Putamen (tissue), 1 donor: ENCODE measurements at regions not wholly inside any gene's neighbourhood (a gene's known extent, or its start where the extent isn't known, plus 50 kb on each side); places are given as distances from the start of the nearest gene placed in this dataset.

Experiments
- DNase-seq: peaks from one replicate; pipeline ENCODE4 v3.0.0-alpha.2; 2016; ENCODE audit warnings: low spot score

DNA sequence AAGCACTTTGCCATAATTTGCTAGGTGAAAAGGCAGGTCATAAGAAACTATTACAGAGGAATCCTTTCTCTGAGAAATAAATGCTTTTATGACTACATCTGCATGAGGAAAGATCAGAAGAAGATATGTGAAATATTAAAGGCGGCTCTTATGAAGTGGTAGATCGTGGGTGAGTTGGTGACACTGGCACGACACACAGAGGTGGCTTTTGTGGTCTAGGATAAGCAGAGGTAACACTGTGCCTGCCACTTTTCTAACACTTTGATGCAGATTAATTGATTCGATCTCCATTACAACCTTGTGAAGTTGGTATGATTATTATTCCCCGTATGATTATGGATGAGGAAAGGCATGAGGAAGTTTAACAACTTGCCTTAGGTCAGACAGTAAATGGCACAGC lies 60.0 kb upstream of the ELK3 start:
- DNase-seq: no peak

DNA sequence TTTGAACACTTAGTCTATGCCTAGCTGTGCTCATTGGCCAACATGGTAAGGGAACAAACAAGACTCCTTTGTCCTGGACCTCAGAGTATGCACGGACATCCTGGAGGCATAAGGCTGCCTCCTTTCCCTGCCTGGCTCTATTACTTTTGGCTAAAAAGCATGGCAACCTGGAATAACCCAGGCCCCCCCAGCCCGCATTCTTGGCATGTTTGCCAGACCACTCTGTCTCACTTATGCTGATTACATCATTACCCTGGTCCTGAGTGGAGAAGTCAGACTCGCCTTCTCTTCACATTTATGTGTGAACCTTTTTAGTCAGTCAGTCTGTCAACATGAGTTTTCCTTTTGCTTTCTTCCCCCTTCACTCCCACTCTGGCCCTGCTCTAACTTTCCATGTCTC lies 58.0 kb upstream of the ELK3 start:
- DNase-seq: no peak

DNA sequence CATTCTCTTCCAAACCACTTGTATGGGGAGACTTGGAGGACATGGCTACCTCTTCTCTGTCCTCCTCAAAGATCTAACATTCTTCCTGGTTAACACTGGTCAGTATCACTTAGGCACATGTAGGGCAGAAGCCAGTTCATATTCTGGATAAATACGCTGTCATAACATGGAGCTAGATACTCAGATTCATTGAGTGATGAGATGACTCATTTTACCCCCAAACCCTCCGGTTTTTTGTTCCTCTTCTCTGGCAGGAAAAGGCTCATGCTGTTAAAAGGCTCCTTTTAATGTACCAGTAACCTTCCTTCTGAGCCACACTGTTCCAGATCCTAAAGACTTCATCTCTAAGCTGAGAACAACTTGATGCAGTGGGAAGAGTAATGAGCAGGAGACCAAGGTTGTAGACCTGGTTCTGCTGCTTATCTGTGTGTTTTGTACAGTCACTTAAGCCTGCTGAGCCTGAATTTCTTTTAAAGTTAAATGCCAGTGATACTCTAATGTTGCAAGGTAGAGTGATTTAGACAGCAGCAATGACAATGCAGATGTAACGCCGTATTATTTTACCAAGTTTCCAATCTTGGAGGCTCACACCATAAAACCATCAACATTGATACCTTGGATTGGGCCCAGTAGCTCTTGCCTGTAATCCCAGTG lies 57.3 kb upstream of the ELK3 start:
- DNase-seq: no peak

DNA sequence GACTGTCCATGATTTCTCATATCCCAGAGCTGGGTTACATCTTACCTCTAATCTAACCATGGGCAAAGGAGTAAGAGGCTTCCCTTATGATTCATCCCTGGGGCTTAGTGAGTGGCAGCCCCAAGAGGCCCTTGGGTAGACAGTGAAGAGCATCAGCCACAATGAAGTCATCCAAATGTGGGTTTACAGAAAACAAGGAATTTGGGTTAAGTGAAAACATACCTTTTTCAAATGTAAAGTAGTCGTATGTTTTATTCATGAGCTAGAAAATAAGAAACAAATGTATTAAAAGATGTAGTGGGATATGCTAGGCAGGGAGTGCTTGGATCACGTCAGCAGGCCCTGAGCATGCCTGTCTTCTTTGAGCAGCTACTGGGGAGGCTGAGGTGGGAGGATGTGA lies 54.0 kb upstream of the ELK3 start:
- no peak for DNase-seq

DNA sequence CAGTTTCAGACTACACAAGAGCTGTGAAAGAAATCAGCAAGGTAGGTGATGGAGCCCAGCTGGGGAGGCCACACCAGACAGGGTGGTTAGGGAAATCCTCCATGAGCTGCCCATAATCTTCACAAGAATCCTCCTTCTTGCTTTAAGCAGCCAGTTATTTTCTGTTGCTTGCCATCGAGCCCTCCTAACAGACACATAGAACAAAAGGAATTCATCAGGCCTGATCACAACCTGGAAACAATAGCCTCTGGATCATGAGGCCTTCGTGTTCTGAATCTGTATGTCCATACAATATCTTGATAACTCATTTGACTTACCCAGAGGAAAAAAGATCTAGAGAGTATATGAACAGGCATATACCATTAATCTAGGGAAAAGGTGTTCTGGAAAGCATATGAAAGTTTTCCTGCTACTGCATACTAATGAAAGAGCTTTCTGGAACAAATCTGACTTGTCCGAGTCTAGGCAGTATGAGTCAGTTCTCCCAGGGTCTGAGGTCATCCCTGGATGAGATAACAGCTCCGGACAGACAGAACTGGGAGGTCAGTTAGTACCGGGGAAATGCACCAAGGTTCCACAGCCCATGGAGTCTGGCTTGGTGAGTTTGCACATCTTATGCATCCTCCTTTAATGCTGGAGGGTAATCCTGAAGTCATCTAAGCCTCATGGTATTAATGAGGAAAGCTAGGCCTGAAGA lies 52.8 kb upstream of the ELK3 start:
- DNase-seq: no peak

DNA sequence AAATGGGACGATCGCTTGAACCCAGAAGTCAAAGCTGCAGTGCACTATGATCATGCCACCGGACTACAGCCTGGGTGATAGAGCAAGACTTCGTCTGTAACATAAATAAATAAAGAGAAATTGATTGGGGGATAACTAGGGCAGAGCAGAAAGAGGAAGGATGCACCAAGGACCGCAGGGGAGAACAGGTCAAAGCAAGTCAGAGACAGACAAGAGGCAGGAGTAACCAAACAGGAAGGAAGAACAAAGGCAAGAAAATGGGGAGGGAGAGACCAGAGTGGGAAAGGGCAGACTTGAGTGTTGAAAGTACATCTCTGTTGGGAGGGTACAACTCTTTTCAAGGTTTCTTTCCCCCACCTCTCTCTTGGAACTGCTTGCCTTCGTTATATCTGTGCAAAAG lies 50.8 kb upstream of the ELK3 start:
- no peak for DNase-seq

DNA sequence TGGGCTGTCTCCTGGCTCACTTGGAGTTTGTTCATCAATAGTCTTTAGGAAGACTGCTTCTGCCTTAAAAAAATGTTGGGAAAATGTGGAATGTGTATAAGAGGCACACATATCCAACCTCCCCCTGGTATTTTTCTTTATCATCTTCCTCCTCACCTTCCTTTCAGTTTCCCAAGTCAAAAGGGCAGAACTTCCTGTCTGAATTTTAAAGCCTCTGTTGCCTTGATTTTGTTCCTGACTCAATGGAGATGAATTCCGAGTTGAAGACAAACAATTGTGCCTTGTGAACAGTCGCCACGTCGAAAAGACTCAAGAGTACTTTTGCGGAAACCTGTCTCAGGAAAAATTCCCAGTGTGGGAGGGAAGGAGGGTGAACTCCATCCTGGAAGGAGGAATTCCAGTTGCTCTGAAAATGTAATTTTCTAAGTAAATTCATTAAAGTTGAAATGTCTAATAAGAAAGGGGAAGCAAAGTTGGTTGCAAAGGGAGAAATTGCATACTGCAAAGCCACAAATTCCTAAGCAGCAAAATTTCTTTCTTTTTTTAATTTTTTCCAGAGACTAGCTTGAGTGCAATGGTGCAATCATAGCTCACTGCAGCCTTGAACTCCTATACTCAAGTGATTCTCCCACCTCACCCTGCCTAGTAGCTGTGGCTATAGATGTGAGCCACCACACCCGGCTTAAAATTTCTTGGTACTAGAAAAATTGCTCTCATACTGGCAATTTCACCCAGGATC lies 50.2 kb upstream of the ELK3 start:
- DNase-seq: no peak
